Left renal pelvis (tissue), 4 donors: ENCODE measurements at regions not wholly inside any gene's neighbourhood (a gene's known extent, or its start where the extent isn't known, plus 50 kb on each side); places are given as distances from the start of the nearest gene placed in this dataset.
A peak's percentile ranks its signal among the peaks of the same experiment; 100 is the strongest.
"Not testable (repeated sequence)": the region's sequence is repeated elsewhere in the genome, so short reads cannot be mapped to it uniquely, and the experiment has no call there.

Experiments
- DNase-seq, 4 donors: peaks; one replicate each; pipeline ENCODE4 v3.0.0-alpha.2; 2013; ENCODE audit warnings: low read depth in 4 of 4, low spot score in 3 of 4

DNA sequence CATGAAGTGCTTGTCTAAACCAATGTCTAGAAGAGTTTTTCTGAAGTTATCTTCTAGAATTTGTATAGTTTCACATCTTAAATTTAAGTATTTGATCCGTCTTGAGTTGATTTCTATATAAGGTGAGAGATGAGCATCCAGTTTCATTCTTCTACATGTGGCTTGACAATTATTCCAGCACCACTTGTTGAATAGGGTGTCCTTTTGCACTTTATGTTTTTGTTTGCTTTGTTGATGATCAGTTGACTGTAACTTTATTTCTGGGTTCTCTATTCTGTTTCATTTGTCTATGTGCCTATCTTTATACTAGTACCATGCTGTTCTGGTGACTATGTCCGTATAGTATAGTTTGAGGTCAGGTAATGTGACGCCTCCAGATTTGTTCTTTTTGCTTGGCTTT is 426.6 kb upstream of the CHRM2 start:
- no peak for DNase-seq

DNA sequence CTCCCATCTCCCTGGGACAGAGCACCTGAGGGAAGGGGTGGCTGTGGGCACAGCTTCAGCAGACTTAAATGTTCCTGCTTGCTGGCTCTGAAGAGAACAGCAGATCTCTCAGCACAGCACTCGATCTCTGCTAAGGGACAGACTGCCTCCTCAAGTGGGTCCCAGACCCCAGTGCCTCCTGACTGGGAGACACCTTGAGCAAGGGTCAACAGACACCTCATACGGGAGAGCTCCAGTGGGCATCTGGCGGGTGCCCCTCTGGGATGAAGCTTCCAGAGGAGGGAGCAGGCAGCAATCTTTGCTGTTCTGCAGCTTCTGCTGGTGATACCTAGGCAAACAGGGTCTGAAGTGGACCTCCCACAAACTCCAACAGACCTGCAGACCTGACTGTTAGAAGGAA is 436.7 kb upstream of the CHRM2 start:
- DNase-seq: not testable (repeated sequence)

DNA sequence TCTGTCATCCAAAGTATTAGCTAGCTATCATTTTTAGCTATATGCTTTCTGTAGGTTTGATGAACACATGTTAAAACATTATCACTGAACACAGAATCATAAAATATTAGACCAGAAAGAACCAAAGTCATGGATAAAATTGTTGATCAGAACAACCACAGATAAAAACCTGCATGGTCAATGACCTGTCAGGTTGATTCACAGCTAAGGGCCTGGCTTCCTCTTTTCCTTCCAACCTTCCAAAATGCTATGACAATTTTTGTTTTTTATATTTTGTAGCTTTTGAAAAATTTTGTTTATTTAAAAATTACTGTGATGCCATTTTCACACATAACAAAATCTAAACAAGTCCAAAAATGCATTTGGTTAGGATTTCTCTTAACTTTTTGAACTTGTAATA is 444.4 kb upstream of the CHRM2 start:
- DNase-seq: no peak

DNA sequence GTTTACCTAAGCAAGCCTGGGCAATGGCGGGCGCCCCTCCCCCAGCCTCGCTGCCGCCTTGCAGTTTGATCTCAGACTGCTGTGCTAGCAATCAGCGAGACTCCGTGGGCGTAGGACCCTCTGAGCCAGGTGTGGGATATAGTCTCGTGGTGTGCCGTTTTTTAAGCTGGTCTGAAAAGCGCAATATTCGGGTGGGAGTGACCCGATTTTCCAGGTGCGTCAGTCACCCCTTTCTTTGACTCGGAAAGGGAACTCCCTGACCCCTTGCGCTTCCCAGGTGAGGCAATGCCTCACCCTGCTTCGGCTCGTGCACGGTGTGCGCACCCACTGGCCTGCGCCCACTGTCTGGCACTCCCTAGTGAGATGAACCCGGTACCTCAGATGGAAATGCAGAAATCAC is 442.6 kb upstream of the MTPN start:
- not testable (repeated sequence) for DNase-seq

DNA sequence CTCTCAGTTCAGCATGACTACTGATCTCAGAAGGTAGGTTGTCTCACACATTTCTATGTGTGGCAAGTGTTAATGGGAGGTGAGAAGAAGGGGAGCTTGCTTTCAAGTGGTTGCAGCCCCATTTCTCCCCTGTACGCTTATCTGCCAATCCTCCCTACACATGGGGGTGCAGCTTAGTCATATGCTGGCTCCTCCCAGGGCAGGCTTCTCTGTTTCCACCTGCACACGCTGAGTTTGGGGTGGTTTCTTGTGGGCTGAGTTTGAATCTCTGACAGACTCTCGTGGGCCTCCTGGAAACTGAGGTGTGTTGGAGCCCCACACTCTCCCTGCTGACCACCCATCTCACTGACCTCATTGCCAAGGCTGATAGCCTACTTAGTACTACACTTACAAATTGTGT is 435.8 kb upstream of the MTPN start:
- DNase-seq: no peak

DNA sequence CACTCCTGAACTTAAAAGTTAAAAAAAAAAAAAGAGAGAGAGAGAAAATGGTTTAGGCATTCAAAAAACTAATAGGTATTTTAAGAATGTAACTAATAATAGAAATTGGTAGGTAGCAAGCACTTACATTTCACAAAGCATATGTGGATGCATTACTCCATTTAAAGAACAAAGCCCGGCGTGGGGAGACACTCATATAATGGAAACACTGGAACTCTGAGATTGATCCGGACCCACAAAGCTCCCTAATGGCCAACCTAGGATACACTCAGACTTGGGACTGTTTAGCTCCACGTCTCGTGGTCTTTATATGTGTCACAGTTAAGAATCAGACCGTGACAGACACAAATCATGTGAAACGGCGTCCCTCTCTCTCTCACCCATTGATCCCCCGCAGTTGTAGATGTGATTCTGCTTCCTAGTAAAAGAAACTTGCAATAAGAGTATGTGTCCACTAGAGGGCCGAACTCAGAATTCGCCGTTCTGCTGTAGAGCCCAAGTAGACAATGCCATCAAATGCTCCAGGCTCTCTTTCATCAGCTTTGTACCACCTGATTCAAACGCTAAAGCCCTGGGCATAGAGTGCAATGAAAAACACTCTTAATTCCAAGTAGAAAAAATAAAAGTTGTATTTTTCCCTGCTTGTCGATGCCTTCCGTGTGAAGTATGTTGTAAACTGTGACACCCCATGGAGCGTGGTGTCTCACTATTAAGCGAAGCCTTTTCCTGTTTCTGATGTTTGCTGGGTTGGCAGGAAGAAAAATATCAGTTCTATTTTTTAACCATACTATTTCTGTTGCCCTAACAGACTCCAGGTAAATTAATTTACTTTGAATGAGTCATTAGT is 429.0 kb upstream of the MTPN start:
- peak; percentile 8 to 24 (median 22) for DNase-seq

DNA sequence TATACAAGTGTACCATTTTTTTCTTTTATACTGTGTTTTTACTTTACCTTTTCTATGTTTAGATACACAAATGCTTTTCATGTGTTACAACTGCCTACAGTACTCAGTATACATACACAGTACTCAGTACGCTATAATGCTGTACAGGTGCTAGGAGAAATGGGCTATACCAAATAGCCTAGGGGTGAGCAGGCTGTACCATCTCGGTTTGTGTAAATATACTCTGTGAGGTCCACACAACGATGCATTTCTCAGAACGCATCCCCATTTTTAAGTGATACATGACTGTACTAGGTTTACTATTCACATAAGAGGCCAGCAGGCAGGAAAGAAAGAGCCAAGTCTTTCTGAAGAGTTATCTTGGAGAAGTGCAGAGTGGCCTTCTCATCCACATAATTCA is 426.4 kb upstream of the MTPN start:
- no peak for DNase-seq

DNA sequence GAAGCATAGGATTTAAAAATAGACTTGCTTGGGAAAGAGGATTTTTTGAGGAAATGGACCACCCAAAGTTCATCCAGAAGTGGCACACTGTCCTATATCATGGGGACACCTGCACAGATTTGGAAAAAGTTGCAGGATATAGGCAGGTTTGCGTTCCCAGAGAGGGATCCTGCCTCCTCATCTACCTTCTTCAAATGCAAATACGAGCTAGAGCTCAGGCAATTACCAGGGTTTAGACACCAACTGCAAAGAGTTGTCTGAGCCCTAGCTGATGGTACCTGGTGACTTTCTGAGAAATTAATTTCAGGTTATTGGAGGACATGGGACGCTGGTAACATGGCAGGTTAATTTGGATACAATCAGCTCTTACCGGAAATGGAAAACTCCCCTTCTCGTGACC is 423.7 kb upstream of the MTPN start:
- DNase-seq: no peak

DNA sequence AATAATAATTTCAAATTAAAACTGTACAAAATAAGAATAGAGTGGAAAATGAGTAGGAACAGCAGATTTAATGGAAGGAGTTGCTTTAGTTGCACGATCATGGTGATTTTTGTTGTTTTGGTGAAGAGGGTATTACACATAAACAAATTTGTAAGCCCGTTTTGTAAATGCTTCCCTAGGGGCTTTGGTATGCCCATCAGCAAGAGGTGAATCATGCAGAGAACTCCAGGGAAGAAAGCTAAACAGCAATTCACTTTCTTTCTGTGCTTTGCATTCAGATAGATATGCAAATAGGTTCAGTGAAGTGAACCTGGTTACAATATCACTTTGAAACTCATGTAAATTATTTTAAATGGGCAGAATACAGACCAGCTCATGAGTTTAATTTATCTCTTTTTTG is 422.2 kb upstream of the MTPN start:
- no peak for DNase-seq

DNA sequence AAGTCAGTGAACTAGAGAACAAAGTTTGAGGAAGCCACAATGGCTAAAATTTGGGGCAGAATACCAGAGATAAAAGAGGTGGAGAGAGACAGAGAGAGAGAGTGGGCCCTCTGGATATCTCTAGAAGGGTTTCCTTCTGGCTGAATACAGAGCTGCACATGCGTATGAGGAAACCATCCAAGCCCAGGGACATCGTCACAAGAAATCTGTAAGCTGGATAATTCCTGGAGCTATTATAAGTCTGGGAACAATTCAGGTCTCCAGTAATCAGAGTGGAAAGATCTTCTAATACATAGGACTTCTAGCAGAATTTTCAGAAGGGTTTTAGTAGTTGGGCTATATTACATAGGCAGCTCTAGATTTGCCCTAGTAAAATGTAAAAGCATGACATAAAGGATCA is 415.7 kb upstream of the MTPN start:
- no peak for DNase-seq

DNA sequence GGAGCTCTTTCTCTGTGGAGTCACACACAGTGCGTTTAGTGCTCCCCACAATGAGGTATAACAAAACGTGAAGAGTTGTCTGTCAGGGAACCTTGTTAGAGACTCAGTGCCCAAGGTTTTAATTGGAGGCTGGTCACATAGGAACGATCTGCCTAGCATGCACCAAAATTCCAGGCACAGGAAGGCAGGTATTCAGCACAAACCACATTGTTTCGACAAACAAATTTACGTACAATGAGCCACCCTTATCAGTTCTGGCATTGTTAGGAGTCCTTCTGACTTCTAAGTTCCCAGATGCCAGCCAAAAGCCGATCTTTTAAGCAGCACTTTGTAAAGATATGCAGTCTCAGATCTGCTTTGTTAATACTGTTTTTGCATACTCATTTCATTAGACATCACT is 414.2 kb upstream of the MTPN start:
- no peak for DNase-seq

DNA sequence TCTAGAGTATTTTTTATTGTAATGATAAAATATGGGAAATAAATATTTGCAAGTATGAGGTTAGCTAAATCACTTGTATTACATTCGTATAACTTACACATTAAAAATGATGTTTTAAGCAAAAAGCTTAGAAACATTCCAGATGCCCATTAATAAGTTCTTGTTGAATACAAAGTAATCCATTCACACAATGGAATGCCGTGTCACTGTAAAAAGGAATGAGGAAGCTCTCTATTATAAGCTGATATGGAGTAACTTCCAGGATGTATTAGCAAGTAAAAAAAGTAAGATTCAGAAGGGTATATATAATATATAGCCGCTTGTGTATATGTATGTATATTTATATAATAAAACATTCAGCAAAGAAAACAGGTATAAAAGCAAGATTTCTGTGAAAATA is 412.8 kb upstream of the MTPN start:
- DNase-seq: no peak

DNA sequence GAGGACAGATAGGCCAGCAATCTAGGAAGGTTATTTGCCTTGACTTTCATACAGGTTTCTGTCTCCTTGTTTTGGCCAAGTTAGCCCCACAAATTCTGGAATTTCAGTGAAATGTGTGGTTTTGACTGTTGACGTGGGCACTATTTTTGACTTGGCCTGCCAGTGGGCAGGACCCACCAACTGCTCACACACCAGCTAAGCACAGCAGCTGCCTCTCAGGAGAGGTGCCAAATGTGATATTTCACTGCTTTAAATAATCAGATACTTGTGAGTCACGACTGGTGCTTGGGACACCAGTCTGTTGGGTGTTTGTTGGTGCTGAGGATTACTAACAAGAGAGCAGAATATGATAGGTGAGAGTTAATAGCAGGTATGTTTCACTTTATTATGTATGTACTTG is 409.7 kb upstream of the MTPN start:
- no peak for DNase-seq

DNA sequence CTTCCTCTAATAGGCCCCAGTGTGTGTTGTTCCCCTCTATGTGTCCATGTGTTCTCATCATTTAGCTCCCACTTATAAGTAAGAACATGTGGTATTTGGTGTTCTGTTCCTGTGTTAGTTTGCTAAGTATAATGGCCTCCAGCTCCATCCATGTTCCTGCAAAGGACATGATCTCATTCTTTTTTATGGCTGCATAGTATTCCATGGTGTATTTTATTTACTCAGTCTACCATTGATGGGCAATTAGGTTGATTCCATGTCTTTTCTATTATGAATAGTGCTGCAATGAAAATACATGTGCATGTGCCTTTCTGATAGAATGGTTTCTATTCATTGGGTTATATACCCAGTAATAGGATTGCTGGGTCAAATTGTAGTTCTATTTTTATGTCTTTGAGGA is 394.2 kb upstream of the MTPN start:
- not testable (repeated sequence) for DNase-seq

DNA sequence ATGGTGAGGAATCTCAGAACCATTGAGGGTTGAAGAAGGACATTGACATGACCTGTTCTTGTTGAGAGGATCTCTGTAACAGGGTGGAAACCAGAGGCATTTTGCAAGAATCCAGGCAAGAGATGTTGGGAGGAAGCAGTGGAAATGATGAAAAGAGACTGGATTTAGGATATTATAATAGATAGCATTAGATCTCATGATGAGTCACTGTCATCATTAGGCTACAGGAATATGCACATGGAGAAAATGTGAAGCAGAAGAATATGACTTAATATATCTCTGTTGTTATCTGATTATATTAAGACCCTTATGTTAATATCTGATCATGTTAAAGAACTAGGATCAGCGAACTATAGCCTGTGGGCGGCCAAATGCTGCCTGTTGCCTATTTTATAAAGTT is 393.0 kb upstream of the MTPN start:
- DNase-seq: no peak

DNA sequence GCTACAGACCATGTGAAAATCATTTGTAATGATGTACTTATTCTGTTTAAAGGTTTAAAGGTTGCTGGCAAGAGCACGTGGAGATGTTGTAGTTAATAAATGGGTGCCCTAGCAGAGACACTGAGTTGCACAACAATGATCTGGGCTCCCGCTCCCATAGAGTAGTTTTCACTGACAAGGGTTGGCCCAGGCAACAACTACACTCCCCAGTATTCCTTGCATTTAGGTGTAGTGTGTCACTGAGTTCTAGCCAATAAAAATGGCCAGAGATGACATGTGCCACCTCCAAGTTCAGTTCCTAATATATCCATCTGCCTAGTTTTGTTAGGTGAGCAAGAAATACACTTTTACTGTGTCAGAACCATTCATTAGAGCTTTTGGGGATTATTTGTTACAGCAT is 392.1 kb upstream of the MTPN start:
- no peak for DNase-seq

DNA sequence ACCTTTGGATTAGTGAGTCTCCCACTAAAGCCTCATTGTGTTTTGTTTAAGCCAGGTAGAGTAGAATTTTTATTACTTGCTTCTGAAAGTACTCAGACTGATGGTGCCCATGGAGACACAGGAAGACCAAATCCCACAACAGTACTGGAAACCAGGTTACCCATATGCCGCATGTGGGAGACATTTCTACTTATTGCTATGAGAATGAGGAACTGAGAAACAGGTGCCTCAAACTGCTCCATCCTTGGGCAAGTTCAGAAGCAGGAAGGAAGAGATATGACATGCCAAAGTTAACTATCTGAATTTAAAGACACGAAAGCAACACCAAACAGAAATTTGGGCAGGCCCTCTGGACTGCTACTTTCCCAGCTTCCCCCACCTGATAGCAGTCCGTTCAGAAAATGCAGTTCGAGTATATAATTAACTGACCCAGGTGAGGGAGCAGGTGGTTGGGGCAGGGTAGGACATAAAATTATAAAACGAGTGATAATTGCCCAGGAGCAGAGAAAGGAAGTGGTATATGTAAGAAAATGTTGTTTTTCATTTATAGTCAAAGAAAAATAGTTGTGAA is 382.3 kb upstream of the MTPN start:
- no peak for DNase-seq

DNA sequence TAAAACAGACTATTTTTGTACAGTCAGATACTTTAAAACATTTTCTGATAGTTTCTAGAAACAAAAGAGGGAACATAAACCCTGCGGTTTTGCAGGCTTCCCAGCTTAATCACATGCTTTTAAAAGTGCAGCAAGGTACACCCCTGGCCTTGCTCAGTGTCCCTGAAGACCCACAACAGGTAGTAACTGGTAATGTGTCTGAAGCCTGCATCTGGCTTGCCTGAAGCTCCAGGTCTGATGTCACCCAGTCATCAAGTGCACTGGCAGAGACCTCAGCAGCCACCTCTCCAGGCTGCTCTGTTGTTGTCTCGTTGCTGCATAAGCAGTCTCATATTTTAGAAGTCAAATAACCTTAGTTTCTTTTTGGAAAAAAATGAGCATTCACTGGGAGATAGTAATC is 376.1 kb upstream of the MTPN start:
- DNase-seq: no peak

DNA sequence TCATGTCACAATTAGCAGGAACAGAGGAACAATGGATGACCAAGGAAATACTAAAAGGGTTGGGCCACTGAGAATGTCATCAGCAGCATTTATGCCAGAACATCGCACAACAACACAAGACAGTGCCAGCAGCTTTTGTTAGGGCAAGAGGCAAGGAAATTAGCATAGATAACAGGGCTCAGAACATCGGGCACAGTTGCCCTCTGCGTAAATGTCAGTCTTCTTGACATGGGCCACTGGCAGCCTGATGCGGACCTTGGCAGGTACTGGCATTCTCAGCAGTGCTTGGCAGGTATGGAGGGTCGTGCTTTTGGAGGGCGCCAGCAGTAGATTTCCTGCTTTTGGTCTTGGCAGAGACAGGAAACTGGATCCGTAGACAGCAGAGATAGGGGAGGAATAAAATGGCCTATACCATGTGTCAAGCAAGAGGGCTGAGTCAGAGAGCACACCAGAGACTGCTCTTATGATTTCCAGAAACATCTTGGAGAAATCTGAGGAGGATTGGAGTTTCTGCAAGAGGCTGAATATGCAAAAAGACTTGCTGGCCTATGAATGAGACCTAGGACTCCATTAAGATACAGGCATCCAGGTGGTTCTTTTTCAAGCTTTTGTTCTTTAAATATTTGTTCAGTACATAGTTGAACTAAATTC is 371.5 kb upstream of the MTPN start:
- DNase-seq: no peak

DNA sequence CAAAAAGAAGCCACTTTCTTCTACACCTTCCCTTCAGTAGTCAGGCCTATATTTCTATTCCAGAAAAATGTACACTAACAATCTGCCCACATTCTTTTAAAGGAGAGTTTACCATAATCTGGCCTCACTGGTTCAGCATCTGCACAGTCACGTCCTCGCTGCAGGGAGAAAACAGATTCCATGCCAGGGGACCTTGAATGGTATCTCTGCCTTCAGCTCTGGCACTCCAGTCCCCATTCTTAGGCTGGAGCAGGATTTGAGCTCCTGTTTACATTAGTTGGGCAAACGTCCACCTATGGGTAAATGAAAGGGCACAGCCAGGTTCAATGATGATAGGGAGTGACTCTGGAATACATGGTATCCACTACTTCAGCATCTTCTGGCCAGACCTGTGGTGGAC is 371.0 kb upstream of the MTPN start:
- DNase-seq: no peak

DNA sequence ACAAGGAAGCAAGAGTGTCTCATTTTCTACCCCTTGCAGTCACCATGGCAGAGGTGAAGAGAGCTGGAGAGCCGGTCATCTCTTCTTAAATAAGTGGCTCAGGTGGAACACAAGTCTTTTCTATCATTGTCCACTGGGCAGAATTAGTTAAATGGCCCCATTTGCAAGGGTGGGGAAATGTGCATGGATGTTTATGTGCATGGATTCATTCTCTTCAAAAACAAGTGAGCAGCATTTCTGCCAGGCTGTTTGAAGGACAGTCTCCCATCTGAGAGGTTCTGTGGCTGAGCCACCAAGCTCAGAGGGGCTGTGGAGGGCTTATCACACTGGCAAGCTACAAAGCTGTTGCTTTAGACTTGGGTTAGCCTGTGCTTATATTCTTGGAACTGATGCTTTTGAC is 370.3 kb upstream of the MTPN start:
- DNase-seq: no peak

DNA sequence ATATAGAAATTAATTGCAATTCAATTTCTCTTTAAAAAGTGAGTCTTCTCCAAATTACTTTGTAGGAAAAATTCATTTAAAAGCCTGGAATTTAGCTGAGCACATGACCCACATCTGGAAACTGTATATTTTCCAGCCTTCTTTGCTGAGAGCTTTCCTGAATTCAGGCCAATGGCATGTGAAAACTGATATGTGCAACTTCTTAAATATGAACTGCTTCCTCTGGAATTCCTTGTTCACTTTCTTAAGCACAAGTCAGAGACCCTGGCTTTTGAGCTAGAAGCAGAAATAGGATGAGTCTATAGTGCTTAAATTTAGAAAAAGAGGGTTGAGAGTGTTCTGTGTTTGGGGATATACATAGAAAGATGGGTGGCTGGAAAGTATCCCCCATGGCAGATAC is 365.1 kb upstream of the MTPN start:
- DNase-seq: no peak
